HG03432 (cell line): ENCODE measurements at regions not wholly inside any gene's neighbourhood (a gene's known extent, or its start where the extent isn't known, plus 50 kb on each side); places are given as distances from the start of the nearest gene placed in this dataset.

ENCODE experiments used
- ATAC-seq: cut with Tn5 transposase; IDR thresholded peaks from one replicate; pipeline ENCODE4 v1.9.1; 2021; ENCODE audit warnings: mild to moderate bottlenecking, moderate library complexity; ENCODE audit not compliant: unreplicated experiment

DNA sequence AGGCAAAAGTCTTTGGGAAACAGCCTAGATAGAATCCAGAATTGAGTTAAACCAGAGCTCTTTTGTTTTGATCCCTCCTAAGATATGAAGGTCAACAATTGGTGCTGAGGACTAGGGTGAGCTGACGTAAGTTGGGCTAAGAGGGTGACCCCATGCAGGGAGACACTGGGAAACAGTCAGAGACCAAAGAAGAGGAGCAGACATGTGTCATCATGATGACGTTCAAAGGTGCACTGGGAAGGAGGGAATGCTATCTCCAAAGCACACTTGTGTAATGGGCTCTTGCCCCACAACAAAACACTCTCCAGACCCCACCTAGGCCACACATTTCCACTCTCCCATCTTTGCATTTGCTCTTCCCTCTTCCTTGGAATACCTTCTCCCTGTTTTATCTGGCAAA, 481.4 kb downstream of the COG6 start:
- ATAC-seq: no peak

DNA sequence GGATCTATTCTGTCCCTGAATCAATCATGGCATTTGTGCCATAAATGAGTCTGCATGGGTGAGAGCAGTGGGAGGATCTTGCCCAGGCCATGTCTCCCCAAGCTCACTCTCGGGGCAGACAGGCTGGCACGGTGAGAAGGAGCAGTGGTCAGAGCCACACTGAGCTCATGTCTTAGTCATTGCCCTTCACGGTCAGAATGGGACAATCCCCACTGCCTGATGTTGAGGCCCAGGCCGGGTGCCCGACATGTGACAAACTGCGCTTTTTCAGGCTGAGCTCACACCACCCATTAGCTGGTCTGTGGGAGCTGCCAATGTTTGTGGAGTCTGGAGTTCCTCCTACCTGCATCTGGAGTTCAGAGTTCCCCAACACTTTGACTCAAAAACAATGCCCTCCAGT, 481.9 kb downstream of the COG6 start:
- no peak for ATAC-seq

DNA sequence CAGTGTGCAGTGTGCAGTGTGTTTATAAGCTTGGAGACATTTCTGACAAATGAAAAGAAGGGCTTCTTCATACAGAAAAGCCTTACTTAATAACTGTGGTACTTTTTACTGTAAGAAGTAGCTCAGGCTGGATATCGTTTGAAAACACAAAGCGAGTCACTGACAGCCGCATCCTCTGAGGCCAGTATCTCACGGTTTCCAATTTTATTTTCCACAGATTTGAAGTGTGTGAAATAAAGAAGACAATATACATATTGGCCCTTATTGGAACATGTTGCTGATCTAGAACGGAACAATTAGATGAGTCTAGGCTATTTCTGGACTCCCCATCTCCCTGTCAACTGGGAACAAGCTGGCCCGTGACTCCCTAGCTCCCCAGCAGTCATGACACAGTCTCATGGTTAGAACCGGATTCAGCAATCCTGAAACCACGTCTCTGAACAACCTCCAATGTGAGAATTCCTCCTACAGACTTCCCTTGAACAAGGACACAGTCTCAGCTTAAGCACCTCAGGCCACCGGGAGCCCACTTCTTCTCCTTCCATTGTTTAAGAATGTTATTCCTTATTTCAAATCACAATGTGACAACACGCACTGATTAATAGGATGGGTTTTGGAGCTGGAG, 484.5 kb downstream of the COG6 start:
- ATAC-seq: no peak

DNA sequence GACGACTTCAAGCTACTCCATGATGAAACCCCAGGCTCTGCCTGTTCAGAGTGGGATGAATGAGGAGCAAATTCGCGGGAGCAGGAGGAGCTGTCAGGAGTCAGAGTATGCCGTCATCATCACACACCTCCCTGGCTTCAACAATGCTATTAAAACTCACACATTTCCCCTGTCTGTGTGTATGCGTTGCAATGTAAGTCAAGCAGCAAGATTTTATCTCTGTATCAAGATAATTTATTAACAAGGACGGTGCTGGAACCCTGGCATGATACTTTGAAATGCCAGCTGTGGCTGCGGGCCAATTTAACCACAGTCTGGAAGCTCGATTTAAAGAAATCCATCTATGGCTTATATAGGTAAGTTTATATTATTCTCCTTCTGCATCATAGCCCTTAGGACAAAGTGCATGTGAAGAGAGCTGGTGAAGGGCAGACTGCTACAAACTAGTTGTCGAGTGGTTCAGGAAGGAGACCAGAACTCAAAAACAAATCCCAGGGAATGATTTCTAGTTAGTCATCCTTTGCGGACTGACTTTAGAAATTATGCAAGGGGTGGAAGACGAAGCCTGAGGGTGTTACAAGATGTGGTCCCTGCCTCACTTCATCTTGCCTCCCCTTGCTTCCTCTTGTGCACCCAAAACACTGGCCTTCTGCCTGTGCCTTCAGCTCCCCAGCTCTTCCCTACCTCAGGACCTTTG, 486.5 kb downstream of the COG6 start:
- ATAC-seq: no peak

DNA sequence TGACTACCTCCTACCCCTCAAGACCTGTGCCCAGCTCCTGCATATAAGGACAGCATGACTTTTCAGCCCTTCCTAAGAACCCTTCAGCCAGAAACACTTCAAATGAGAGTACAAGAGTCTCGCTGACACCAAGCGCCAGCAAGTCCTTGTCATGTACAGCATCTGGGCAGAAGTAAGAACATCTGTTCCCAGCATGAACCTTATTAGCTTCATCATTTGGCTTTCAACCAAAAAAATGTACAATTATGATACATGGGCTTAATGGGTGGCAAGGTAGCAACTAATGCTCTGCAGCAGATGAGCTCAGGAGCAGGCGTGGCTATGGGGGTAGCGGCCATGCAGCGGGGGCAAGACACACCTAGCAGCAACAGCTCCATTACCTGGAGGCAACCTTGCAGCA, 487.6 kb downstream of the COG6 start:
- no peak for ATAC-seq

DNA sequence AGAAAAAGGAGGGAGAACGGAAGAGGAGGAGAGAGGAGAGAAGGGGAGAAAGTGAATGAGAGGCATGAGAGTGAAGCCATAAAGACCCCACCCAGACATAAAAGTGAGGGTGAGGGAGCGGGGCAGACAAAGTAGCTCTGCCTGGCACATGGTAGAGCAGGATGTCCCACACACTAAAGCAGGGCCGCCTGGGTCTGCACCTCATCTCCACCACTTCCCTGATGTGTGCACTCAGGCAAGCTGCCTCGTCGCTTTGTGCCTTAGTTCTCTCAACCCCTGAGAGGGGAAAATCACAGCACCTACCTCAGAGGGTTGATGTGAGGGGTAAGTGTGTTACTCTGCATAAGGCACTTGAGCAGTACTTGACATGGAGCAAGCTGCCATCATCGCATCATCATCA, 488.1 kb downstream of the COG6 start:
- no peak for ATAC-seq

DNA sequence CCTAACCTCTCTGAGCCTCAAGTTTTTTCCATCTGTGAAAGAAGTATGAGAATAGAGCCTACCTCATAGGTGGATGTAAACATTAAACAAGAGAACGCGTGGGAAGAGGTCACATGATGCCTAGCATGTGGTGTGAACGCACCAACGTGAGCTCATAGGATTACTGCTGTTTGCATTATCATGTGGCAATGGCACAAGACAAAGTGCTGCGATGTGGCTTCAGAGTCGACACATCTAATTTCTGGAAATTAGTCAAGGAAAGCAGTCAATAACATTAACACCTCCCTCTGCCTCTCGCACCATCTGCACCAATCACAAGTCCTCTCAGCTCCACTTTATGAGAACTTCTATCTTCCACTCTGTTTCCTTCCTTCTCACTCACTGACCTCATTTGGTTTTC, 489.7 kb downstream of the COG6 start:
- ATAC-seq: no peak

DNA sequence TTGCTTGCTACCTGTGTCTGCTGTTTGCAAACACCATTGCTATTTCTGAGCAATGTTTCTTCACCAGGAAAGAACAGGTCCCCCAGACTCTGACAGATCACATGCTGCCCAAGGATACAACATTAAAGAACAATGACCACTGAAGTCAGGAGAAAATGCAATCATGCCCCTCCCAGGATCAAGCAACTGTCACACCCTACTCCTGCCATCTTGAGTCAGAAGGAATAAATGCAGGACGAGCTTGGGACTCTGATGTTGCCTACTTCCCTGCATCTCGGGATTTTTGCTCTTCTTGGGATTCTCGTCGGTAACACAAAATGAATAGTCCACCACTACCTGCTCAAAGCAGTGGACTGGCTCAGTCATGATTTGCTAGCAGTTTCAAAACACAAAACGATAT, 490.6 kb downstream of the COG6 start:
- ATAC-seq: no peak

DNA sequence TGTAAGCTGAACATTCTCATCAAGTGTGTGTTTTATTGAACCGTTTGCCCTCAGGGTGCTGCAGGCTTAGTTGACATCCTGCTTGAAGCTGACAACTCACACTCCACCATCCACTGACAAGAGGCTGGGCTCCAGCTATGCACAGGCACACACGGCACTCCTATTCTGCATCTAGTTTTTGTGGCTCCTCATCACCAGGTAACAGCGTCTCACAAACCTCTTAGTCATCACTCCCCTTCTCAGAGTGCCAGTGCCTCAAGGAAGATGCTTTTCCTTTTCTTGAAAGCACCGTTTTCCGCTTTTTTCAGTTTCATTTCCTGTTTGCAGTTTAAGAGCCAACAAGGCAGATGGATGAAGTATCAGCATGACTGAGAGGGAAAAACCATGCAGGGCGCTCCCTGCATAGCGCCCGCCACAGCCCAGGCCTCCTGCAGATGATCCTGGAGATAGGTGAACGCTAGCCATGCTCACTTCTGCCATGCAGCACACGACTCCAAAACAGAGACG, 491.2 kb downstream of the COG6 start:
- ATAC-seq: no peak

DNA sequence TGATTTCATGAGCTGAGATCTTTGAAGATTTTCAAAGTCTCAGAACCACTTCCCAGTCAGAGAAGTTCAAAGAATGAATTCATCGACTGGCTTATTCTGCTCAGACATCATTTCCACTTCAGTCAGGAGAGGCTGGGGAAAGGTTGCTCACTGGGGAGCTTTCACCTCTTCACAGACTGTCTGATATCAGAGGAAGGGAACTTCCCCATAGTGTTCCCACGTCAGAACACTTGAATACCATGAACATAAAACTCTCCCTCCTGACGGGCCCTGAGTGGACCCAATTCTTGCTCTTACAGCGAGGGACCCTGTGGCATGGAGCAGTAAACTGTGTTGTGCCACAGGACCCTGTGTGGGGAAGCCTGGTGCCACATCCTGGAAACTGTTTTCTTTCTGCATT, 492.6 kb downstream of the COG6 start:
- ATAC-seq: no peak

DNA sequence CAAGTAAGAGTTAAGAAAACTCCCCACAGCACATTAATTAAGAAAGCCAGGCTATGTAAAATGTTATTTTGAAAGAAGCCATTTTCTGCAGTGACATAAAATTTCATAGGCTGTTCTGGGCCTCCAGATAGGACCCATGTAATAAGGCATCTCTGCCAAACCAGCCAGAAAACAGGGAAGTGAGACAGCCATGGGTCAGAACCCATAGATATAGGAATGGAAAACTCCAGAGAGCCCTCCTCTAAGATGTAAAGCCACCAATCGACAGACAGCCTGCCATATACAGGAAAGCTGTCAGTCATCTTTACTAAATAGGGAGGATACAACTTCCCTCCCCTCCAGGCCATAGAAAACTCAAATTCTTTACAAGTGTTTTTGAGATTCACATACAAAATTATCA, 493.3 kb downstream of the COG6 start:
- no peak for ATAC-seq

DNA sequence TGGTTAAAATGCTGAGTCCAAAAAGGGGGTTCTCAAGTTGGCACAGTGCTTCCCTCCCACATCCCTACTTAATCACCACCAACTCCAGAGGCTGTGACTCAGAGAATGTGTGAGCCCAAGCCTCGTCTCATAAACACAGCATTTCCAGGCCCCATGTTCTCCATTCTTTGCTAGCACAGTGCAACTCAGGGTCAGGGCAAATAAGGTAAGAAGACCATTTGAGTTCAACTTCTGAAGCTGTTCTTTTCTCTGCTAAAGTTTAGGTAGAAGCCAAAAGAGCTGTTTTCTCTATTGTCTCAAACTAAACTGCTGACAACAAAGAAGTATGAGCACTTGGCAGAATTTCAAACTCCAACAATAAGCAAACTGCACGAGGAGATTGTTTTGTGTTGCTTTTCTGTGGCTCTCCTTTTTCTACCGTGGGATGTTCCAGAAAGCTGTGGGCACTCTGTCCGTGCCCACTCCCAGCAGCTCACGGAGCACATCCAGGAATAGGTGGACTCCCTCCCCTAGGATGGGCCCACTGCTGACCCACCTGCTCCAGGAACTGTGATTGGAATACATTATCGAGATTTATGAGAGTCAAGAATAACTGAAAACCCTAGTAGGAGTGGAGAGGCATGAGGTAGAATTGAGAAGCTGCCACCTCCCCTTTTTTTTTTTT, 494.3 kb downstream of the COG6 start:
- no peak for ATAC-seq

DNA sequence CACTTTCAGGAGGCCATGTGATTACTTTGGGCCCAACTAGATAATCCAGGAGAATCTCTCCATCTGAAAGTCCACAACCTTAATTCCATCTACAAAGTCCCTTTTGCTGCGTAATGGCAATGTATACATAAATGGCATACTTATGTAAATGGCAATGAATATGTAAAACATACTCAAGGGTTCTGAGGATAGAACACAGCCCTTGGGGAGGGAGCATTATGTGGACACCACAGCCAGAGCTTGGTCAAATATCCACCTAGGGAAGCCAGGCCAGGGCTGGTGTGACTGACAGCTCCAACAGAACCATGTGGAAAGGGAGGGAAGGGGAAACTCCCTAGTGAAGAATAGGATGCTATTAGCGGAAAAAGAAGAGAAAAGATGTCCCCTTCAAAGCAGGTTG, 496.2 kb downstream of the COG6 start:
- no peak for ATAC-seq

DNA sequence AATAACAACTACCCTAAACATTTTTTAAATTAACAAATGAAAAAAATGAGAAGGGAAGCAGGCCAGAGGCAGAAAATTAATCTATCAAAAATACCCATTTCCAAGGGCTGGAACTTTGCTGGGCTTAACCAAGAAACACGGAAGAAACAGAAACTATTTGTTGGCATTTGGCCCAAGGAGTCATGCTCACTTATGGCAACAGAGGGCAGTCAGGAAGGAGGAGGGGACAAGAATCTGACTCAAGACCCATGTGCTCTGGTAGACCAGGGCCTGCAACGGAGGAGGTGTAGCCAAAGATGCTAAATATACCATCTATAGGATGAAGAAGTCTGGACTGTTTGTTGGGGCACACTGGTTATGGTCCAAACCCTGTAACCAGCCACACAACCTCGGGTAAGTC, 496.7 kb downstream of the COG6 start:
- ATAC-seq: no peak

DNA sequence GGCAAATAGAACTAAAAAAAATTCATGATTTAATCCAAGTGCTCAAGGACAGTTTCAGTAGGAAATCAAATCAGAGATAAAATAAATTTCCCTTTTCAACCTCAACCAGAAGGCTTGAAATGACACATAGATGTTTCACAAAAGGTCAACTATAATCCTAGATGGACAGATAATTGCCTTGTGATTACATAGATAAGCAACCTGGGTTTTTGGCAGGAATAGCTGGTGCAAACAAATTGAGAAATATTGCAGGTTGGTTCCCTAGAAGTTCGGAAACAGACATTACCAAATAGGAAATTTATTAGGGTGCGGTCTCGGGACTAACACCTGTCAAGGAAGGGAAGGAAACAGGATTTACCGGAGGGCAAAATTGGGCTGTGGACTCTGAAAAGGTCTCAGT, 497.5 kb downstream of the COG6 start:
- no peak for ATAC-seq

DNA sequence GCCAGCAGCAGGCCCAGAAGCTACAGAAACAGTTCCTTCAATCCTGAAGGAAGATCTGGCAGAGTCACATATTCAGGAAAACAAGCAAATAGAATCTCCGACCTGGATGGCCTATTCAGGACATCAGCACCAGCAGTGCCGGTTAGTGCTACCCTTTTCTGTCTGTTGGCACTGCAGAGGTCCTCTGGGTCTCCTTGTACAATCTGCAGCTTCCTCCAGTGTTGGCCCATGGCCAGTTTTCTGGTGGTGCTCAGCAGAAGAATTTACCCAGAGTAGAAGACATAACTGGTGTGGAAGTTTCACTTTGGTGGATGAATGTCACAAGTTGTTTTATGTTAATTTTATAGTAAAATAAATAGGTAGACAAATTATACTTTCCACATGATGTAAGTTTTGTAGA, 498.1 kb downstream of the COG6 start:
- no peak for ATAC-seq

DNA sequence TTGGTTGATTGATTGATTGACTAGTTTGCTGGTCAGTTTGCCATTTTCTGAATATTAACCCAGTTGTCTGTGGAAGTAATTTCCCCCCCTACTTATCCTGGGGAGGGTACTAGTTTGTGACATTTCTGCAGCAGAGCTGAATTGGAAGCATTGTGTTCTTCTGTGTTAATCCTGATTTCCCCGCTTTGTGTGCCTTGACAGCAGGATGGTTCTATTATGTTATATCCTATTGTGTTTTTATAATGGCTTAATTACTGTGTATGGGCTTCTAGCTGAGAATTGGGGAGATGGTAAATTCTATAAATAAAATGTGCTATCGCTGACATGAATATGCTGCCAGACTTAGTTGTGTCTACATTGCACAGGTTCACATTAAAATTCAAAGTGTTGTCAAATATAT, 499.7 kb downstream of the COG6 start:
- no peak for ATAC-seq

DNA sequence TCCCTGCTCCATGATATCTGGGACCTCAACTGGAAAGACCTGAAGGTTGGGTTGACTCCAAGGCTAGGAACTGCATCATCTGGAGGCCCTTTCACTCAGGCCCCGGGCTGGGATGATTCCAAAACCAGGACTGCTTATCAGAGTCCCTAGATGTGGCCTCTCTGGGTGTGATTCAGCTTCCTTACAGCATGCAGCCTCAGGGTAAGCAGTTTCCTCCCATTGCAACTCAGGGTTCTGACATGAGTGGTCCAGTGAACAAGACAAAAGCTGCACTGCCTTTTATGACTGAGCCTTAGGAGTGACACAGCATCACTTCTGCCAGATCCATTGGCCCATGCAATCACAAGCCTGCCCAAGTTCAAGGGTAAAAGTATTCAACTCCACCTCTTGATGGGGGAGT, 502.8 kb downstream of the COG6 start:
- ATAC-seq: no peak

DNA sequence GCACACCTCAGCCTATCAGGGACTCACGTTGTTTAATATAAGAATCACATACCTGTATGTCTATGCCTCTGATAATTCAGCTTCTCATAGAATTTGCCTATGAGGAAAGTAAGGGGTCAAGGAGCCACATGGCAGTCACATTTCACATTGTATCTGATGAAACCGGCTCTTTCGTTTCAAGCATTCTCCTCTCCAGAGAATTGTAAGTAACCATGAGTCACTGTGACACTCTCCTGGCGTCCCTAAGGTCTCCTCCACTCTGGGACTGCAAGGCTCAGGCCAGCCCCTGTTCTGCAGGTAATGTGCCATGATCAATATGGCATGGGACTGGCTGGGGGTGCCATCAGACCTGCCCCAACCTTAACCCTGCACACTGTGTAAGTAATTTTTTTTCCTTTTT, 503.3 kb downstream of the COG6 start:
- ATAC-seq: no peak

DNA sequence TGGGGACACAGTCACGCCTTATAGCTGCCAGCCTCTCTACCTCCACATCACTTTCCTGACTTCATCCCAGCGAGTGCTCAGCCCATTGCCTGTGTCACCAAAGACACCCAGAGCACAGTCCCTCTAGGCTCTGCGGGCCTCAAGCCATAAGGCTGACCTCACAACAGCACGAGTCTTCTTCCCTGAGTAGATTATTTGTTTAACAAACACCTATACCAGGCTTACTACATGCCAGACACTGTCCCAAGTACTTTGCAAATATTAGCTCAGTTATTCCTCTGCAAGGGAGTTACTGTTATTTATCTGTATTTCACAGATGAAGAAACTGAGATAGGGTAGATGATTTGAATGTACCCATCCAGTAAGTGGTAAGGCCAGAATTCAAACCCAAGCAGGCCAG, 504.3 kb downstream of the COG6 start:
- no peak for ATAC-seq

DNA sequence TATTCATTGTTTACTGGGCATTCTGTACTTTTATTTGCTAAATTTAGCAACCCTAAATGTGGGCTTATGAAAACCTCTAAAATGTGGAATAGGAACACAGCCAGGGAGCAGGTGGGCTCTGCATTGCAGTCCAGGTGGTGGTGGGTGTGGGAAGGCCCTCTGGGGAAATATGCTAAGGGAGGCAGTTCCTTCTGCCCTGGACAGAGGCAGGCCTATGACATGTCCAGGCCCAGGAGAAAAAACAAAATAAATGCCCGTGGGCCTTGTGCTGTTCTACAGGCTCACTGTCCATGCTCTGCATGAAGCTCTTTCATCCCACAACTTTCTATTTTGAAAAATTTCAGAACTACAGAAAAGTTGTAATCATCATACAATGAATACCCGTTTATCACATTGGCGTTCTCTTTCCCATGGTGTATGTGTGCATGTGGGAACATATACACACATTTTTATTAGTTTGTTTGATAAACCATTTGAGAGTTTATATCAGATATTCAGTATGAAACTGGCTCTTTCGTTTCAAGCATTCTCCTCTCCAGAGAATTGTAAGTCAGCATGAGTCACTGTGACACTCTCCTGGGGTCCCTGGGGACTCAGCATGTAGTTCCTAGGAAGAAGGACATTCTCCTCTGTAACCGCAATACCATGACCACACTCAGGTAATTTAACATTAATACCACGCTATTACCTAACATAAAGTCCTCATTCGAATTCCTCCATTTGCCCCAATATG, 505.3 kb downstream of the COG6 start:
- ATAC-seq: no peak

DNA sequence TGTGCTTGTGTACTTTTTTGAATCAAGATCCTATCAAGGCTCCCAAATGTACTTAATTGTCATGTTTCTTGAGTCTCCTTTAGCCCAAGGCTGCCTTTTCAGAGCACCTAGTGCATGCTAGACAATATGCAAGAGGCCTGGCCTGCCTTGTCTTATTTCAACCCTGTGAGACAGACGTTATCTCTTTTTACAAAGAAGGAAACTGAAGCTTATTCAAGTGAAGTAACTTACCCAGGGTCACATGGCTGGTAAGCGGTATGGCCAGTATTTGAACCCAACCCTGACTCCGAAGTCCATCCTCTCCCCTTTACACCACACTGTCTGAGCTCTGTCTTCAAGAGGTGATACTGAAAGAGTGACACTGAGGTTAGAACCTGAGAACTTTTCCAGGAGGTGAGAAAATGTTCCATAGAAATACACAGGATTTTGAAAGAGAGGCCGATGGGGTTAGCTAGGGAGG, 505.1 kb downstream of the FOXO1 start:
- ATAC-seq: no peak
